ENCODE measurements at regions not wholly inside any gene's neighbourhood (a gene's known extent, or its start where the extent isn't known, plus 50 kb on each side); places are given as distances from the start of the nearest gene placed in this dataset.
"Not testable (repeated sequence)": the region's sequence is repeated elsewhere in the genome, so short reads cannot be mapped to it uniquely, and the experiment has no call there.

DNA sequence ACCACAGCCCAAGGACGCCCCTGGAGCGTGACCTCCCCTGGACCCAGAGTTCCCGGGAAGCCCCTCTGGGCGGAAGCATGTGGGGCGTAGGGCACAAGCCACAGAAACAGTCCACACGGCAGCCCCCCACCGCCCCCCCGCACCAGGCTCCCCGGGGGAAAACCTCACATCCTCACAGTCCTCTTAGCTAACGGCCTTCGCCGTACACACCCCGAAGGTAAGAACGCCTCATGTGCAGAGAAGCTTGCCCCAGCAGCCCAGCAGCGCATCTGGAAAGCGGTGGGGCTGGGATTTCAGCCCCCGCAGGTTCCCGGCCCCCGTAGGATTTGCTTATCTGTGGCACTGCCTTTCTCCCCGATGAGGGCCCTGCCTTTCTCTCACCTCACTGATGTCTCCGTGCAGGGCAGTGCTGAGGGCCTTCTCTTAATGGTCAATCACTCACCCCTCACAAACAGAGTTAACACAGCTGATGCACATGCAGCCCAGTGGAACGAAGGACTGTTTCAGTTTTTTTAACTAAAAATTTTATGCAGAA lies 309.2 kb downstream of the BRD1 start:
- DNase-seq = no peak

- no peak for DNase-seq
Observed at GRCh38 chr22:49517667-49518185, 309.9 kb downstream of the BRD1 start.

DNA sequence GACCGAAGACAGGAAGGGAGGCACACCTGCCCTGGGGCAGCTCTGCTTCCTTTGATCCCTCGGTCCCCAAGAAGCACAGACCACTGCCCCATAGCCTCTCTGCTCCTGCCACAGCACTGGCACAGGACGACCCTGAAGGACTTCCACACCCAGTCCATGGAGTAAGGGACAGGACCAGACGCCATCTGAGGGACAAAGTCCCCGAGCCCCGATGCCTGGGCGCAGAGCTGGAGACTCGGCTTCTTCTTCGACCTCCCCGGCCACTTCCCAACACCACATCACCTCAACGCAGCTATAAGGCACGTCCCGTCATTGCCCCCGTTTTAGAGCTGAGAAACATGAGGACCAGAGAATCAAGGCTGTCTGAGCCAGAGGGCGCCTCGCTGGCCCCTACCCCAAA lies 310.5 kb downstream of the BRD1 start:
- no peak for DNase-seq

DNA sequence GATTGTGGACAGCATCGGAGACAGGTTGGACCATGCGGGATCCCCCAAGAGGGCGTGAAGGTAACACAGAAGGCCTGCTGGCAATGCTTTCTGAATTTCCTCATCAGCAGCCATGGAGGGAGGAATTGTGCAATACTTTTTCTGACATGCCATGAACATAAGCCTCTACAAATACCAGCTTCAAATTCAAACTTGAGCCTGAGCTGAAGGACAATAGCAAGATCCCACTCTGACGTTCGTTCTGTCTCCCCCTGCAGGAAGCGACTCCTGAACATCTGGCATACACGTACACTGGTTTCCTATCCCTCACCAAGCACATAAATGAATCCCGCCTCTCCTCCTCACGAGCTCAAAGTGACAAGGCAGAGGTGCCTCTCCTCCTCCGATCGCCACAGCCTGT lies 312.2 kb downstream of the BRD1 start:
- DNase-seq = no peak

DNA sequence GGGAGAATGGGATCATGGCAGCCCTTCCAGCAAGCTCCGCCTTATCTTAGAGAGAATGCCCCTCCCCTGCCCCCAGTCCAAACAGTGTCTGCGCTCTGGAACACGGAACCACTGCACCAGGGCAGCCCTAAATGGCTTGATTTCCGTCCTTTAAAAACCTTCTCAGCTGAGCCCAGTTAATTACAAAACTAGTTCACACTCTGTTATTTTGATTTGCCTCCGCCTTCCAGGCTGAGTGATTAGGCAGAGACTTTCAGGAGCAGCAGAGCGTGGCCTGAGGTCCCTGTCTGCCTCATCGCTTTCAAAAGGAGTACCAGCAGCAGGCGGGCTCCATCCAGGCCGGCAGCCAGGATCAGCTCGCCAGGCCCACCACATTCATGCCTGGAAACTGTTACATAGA lies 313.0 kb downstream of the BRD1 start:
- DNase-seq = peak; percentile 4

- no peak for DNase-seq
Observed at GRCh38 chr22:49514211-49514610, 313.5 kb downstream of the BRD1 start.

- no peak for DNase-seq
Observed at GRCh38 chr22:49513358-49513851, 314.3 kb downstream of the BRD1 start.

DNA sequence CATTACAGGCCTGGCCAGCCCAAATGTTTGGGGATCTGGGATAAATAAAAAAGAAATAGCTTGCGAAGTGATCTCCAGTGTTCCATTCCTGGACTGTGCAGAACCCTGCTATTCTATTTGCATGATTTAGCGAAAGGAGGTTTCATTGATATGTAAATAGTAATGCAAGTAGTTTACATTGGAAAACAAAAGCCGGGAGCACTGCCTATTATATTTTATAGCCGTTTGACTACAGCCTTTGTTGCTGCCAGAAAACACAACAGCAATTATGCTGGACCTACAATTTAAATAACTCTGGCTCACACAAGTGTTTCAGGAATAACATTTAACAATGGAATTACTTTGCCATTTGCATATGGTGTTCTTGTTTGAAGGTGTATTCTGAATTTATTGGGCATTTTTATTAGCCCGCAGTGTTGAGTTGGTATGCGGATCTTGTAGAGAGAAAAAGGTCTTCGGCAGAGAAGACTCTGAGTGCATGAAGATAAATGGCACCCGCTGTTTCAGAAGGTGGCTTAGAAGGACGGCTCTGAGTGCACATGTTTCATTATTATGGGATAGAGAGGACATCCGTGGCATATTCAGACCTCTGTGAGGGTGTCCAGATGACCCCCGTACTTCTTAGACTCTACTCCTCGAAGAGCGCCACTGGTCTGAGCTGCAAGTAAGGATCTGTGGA lies 315.0 kb downstream of the BRD1 start:
- DNase-seq = no peak

DNA sequence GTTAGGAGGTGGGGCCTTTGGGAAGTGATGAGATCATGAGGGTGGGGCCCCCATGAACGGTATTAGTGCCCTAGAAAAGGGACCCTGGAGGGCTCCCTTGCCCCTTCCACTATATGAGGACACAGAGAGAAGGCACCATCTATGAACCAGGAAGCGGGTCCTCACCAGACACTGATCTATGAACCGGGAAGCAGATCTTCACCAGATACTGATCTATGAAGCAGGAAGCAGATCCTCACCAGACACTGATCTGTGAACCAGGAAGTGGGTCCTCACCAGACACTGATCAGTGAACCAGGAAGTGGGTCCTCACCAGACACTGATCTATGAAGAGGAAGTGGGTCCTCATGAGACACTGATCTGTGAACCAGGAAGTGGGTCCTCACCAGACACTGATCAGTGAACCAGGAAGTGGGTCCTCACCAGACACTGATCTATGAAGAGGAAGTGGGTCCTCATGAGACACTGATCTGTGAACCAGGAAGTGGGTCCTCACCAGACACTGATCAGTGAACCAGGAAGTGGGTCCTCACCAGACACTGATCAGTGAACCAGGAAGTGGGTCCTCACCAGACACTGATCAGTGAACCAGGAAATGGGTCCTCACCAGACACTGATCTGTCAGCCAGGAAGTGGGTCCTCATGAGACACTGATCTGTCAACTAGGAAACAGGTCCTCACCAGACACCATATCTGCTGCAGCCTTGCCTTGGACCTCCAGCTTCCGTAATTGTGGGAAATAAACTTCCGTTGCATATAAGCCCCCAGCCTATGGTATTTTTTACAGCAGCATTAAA lies 316.1 kb downstream of the BRD1 start:
- not testable (repeated sequence) for DNase-seq

DNA sequence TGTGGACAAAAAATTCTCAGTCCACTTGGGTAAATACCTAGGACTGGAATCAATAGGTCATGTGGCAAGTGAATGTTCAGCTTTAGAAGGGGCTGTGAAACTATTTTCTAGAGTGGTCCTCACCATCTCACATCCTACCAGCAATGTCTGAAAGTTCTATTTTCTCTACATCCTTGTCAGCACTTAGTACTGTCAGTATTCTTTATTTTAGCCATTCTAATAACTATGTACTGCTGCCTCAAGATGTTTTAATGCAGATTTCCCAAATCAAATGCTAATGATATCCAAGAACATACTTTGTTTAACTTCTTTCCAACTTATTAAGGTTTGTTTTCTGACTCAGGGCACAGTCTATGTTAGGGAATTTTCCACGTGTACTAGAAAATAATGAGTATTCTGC lies 317.0 kb downstream of the BRD1 start:
- no peak for DNase-seq

DNA sequence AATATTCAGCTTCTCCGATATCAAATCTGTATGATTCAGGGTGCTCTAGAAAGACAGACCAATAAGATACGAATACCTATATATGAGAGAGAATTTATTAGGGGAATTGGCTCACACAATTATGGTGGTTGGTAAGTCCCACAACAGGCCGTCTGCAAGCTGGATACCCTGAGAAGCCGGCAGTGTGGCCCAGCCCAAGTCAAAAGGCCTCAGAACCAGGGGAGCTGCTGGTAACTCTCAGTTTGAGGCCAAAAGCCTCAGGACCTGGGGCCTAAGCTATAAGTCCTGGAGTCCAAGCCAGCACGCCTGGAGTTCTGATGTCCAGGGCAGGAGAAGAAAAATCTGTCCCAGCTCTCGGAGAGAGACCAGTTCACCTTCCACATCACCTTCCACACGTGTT lies 318.7 kb downstream of the BRD1 start:
- DNase-seq = no peak

DNA sequence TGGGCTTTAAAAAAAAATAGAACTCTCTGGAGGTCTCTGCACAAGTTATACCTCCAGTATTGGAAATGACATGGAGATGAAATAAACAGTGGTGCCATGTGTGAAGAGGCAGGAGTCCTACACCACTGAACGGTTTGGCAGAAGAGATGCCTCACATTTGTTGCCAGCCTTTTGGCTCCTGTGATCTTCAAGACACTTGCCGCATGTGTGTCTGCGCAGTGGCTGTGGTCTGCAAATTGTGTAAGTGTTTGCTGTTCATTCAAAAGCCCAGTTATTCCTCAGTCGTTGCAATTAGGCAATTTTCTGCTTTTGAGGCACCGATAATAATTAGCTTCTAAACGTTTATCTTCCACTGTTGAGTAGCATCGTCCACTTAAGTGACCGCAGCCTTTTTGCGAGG lies 319.1 kb downstream of the BRD1 start:
- DNase-seq = no peak

GRCh38 chr22:49507607-49508292 lies 319.9 kb downstream of the BRD1 start:
- no peak for DNase-seq

DNA sequence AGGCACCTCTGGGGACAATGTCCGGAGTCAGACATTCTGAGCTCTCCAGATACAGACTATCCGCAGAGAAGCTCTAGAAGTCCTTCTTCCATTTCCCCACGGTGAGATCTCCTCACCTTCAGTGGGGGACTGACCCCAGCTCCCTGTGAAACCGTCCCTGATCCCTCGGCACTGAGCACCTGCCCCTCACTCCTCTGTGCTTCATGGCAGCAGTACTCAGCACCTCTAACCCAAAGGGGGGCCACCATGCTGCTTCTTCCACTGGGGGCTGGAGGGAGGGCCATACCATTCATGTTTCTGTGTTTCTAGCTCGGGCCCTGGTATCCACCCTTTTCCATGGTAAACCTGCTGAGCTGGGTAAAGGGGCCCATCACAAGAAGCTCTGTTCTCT lies 321.7 kb downstream of the BRD1 start:
- no peak for DNase-seq

DNA sequence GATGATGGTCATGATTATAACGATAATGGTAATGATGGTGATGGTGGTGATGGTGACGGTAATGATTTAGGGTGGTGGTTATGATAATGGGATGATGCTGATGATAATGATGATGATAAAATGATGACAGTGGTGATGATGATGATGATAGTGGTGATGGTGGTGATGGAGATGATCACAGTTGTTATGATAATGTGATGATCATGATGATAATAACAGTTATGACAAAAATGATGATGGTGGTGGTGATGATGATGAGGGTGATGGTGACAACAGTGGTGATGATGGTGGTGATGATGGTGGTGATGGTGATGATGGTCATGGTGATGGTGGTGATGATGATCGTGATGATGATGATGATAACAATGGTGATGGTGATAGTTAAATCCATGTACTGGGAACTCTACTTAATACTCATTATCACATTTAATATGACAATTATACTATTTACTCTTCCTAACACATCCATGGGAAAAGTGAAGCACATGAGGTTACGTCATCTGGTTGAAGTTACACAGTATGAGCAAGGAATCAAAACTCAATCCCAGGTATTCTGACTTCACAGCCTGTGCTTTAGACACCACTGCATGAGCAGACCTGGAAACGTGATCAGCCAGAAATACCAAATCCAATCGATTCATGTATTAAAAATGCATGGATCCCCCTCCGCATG lies 322.2 kb downstream of the BRD1 start:
- no peak for DNase-seq

DNA sequence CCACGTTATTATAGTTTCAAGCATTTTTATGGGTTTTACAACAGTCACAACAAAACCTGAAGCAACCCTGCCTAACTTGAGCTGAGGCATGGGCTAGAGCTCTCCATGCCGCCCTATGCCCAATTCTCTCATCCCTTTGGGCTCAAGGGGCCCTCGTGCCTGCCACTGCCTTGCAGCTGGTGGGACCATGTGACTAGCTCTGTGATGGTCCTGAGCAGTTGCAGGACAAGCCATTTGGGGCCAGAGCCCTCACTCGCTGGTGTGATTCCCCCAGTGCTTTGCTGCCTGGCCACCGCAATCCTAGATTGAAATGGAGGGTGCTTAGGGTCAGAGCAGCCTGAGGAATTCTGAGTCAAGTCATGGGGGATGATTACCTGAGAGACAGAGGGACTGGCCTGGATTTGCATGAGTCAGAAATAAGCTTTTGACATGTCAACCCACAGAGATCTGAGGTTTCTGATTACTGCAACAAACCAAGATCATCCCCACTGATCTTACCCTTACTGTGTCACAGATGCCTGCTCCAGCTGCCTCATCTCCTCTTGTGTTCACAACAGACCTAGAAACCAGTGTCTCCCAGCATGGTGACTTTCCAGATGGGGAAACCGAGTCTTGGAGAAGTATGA lies 323.7 kb downstream of the BRD1 start:
- no peak for DNase-seq

DNA sequence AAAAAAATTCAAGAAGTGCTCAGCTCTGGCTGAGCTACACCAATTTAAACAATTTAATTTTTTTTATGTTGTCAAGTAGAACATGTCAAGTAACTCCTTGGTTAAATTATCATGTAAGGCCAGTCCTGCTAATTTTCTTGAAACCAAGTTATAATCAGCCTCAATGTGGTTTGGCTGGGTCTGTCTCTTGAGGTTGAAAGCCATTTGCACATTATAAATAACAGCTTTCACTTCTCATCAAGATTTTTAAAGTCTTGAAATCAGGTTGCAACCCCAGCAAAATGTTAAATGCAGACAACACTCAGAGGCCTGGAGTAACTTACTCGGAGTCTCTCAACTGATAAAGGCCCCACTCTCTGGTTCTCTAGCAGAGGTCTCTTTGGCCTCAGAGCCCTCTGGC lies 324.4 kb downstream of the BRD1 start:
- DNase-seq = no peak

- no peak for DNase-seq
Observed at GRCh38 chr22:49502126-49502826, 325.4 kb downstream of the BRD1 start.

- no peak for DNase-seq
Observed at GRCh38 chr22:49500942-49501395, 326.7 kb downstream of the BRD1 start.

DNA sequence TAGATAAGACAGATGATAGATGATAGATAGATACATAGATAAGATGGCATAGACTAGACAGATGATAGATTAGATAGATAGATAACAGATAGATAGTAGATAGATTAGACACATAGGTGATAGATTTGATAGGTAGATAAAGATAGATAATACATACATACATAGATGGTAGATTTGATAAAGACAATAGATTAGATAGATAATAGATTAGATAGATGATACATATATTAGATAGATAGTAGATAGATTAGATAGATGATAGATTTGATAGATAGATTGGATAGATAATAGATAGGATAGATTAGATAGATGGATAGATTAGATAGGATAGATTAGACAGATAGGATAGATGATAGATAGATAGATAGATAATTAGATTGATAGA lies 327.6 kb downstream of the BRD1 start:
- DNase-seq = no peak

GRCh38 chr22:49499433-49500075 lies 328.1 kb downstream of the BRD1 start:
- no peak for DNase-seq
